Retinal pigment epithelial cell (primary cell): ENCODE measurements at regions not wholly inside any gene's neighbourhood (a gene's known extent, or its start where the extent isn't known, plus 50 kb on each side); places are given as distances from the start of the nearest gene placed in this dataset.

ENCODE experiments used
- DNase-seq: peaks from one replicate; pipeline ENCODE4 v3.0.0-alpha.2; 2010; ENCODE audit warnings: low read depth
- H3K4me3 ChIP-seq: 2 replicates; pipeline ENCODE4 v1.5.1; 2011; ENCODE audit warnings: mild to moderate bottlenecking, low read length, control low read depth, moderate library complexity
- TF ChIP-seq, protein P1 (sequence below): conservative IDR thresholded peaks from 2 replicates; pipeline ENCODE4 v1.5.1; 2011; ENCODE audit warnings: low read depth, low read length, control low read depth, inconsistent platforms

GRCh38 chr4:96240041-96240440 is 400.1 kb downstream of the PDHA2 start:
- no peak for DNase-seq
- no peak overlapping the region for H3K4me3 ChIP-seq
- TF ChIP-seq, protein P1, sequence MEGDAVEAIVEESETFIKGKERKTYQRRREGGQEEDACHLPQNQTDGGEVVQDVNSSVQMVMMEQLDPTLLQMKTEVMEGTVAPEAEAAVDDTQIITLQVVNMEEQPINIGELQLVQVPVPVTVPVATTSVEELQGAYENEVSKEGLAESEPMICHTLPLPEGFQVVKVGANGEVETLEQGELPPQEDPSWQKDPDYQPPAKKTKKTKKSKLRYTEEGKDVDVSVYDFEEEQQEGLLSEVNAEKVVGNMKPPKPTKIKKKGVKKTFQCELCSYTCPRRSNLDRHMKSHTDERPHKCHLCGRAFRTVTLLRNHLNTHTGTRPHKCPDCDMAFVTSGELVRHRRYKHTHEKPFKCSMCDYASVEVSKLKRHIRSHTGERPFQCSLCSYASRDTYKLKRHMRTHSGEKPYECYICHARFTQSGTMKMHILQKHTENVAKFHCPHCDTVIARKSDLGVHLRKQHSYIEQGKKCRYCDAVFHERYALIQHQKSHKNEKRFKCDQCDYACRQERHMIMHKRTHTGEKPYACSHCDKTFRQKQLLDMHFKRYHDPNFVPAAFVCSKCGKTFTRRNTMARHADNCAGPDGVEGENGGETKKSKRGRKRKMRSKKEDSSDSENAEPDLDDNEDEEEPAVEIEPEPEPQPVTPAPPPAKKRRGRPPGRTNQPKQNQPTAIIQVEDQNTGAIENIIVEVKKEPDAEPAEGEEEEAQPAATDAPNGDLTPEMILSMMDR, result no peak

DNA sequence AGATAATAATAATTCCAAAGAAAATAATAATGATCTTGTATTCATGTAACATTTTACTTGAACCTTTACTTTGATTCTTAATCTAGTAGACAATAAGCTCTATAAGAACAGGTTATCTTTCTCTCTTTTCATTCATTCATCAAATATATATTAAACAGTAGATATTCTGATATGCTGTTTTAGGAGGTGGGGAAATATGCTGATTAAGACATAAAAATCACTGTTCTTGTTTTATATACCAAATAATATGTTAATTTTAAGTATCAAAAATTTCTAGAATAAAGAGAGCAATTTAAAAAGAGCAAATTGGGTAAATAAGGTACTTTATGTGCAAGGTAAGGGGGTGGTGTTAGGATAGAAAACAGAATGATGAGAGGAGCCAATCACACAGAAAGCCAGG is 401.9 kb downstream of the PDHA2 start:
- TF ChIP-seq, protein P1, result no peak
- no peak overlapping the region for H3K4me3 ChIP-seq
- DNase-seq, result no peak

GRCh38 chr4:96247096-96247495 is 407.2 kb downstream of the PDHA2 start:
- no peak for DNase-seq
- H3K4me3 ChIP-seq, result no peak overlapping the region
- TF ChIP-seq, protein P1, result no peak

GRCh38 chr4:96248225-96248624 is 408.3 kb downstream of the PDHA2 start:
- TF ChIP-seq, protein P1, result no peak
- no peak overlapping the region for H3K4me3 ChIP-seq
- no peak for DNase-seq

- TF ChIP-seq, protein P1, result no peak
- no peak for DNase-seq
- no peak overlapping the region for H3K4me3 ChIP-seq
These were observed 420.3 kb downstream of the PDHA2 start for GRCh38 chr4:96260064-96260682.

- DNase-seq, result no peak
- no peak overlapping the region for H3K4me3 ChIP-seq
- TF ChIP-seq, protein P1, result no peak
These were observed 422.2 kb downstream of the PDHA2 start for GRCh38 chr4:96262057-96262456.

DNA sequence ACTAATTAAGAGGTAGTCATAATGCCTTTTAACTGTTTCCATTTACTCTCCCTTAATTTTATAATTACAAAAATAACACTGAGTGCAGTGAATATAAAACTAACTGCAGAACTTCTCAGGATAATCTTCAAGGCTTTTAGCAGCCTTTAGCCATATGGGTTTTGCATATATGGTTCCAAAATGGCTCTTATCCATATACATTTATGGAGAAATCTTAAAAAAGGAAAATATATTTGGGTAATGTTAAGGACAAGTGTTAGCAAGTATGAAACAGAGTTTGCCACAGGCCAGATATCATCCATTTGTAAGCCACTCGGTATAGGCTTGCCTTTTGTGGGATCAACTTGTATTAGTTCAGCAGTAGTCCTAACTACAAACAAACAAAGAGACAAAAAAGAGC is 423.4 kb downstream of the PDHA2 start:
- TF ChIP-seq, protein P1, result no peak
- no peak overlapping the region for H3K4me3 ChIP-seq
- no peak for DNase-seq
